ENCODE measurements at regions not wholly inside any gene's neighbourhood (a gene's known extent, or its start where the extent isn't known, plus 50 kb on each side); places are given as distances from the start of the nearest gene placed in this dataset.

- Histone ChIP-seq H3K9me3 (ENCODE audit: low read length) (no peaks in the 10 kb centered on the region), H3K4me1 (ENCODE audit: insufficient read depth, low read length) (no peaks in the 10 kb centered on the region), H3K4me3 (ENCODE audit: low read depth in 1 of 2, low read length in 2 of 2) (no peak overlapping the region), H3K36me3 (ENCODE audit: insufficient read depth, low read length) (no peaks in the 10 kb centered on the region), H3K27me3 (ENCODE audit: control insufficient read depth in 1 of 2, insufficient read depth in 2 of 2, low read length in 2 of 2) (no peaks in the 10 kb centered on the region), H3K27ac (ENCODE audit: low read depth, low read length) (no peak overlapping the region), H3K9ac (ENCODE audit: low read length) (no peak overlapping the region)
These were observed 57.0 kb upstream of the NR2F2 start for GRCh38 chr15:96273317-96274086.

- no peak overlapping the region for H3K9ac ChIP-seq (ENCODE audit: low read length)
- H3K9me3 ChIP-seq (ENCODE audit: low read length), result no peaks in the 10 kb centered on the region
- H3K4me3 ChIP-seq (ENCODE audit: low read depth in 1 of 2, low read length in 2 of 2), result no peak overlapping the region
- H3K4me1 ChIP-seq (ENCODE audit: insufficient read depth, low read length), result no peaks in the 10 kb centered on the region
- H3K36me3 ChIP-seq (ENCODE audit: insufficient read depth, low read length), result no peaks in the 10 kb centered on the region
- no peak overlapping the region for H3K27ac ChIP-seq (ENCODE audit: low read depth, low read length)
- no peaks in the 10 kb centered on the region for H3K27me3 ChIP-seq (ENCODE audit: control insufficient read depth in 1 of 2, insufficient read depth in 2 of 2, low read length in 2 of 2)
These were observed 56.4 kb upstream of the NR2F2 start for GRCh38 chr15:96274087-96274440.

DNA sequence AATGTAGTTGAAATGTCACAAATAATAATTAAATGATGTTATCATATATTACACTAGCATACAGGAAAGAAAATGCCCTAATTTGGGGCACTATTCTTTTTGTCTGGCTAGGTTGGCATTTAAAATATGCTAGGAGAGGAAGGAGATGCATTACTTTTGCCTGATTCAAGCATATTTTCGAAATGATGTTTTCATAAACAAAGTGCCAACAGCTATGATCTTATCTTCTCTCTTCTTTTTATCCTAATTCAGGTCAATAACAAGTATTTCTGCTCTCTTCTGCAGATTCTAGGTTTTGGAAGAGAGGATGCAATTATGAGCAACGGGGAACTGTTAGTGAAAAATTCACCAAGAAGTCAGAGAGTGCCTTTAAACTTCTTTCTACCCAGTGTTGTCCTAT is 55.8 kb upstream of the NR2F2 start:
- H3K4me3 ChIP-seq (ENCODE audit: low read depth in 1 of 2, low read length in 2 of 2), result no peak overlapping the region
- no peaks in the 10 kb centered on the region for H3K4me1 ChIP-seq (ENCODE audit: insufficient read depth, low read length)
- H3K9me3 ChIP-seq (ENCODE audit: low read length), result no peaks in the 10 kb centered on the region
- no peak overlapping the region for H3K9ac ChIP-seq (ENCODE audit: low read length)
- H3K27me3 ChIP-seq (ENCODE audit: control insufficient read depth in 1 of 2, insufficient read depth in 2 of 2, low read length in 2 of 2), result no peaks in the 10 kb centered on the region
- no peak overlapping the region for H3K27ac ChIP-seq (ENCODE audit: low read depth, low read length)
- H3K36me3 ChIP-seq (ENCODE audit: insufficient read depth, low read length), result no peaks in the 10 kb centered on the region

GRCh38 chr15:96276438-96277210 is 53.9 kb upstream of the NR2F2 start:
- Histone ChIP-seq H3K9me3 (ENCODE audit: low read length) (no peaks in the 10 kb centered on the region), H3K9ac (ENCODE audit: low read length) (no peak overlapping the region), H3K4me3 (ENCODE audit: low read depth in 1 of 2, low read length in 2 of 2) (no peak overlapping the region), H3K27ac (ENCODE audit: low read depth, low read length) (no peak overlapping the region), H3K36me3 (ENCODE audit: insufficient read depth, low read length) (peaks cover 2% of the 10 kb centered on the region), H3K4me1 (ENCODE audit: insufficient read depth, low read length) (no peaks in the 10 kb centered on the region), H3K27me3 (ENCODE audit: control insufficient read depth in 1 of 2, insufficient read depth in 2 of 2, low read length in 2 of 2) (no peaks in the 10 kb centered on the region)

All from muscle layer of colon (tissue), 2 donors.